Mucosa of rectum (tissue), 2 donors: ENCODE measurements at regions not wholly inside any gene's neighbourhood (a gene's known extent, or its start where the extent isn't known, plus 50 kb on each side); places are given as distances from the start of the nearest gene placed in this dataset.

Experiments used
- H3K27ac ChIP-seq, 2 donors: one replicate each; pipeline ENCODE4 v1.7.0; 2013; ENCODE audit warnings: inconsistent platforms in 2 of 2, low read depth in 2 of 2, low read length in 2 of 2
- H3K27me3 ChIP-seq, 2 donors: one replicate each; pipeline ENCODE4 v1.7.0; 2013; ENCODE audit warnings: low read length in 2 of 2; ENCODE audit not compliant: control insufficient read depth in 2 of 2, insufficient read depth in 2 of 2
- H3K36me3 ChIP-seq, 2 donors: one replicate each; pipeline ENCODE4 v1.7.0; 2013; ENCODE audit warnings: low read length in 2 of 2; ENCODE audit not compliant: control insufficient read depth in 2 of 2, insufficient read depth in 2 of 2
- H3K4me1 ChIP-seq, 2 donors: one replicate each; pipeline ENCODE4 v1.7.0; 2013; ENCODE audit warnings: low read length in 2 of 2, mild to moderate bottlenecking in 1 of 2; ENCODE audit not compliant: control insufficient read depth in 2 of 2, insufficient read depth in 2 of 2
- H3K4me3 ChIP-seq, 2 donors: one replicate each; pipeline ENCODE4 v1.7.0; 2013; ENCODE audit warnings: low read length in 2 of 2
- H3K9ac ChIP-seq, 2 donors: one replicate each; pipeline ENCODE4 v1.7.0; 2013; ENCODE audit warnings: low read length in 2 of 2, low read depth in 1 of 2, mild to moderate bottlenecking in 1 of 2
- H3K9me3 ChIP-seq, 2 donors: one replicate each; pipeline ENCODE4 v1.7.0; 2013; ENCODE audit warnings: low read length in 2 of 2; ENCODE audit not compliant: control insufficient read depth in 2 of 2
- donor health status: healthy.
- donor health status: Normal muscosa, but diverticular disease.

GRCh38 chr10:90975096-90975495 is 54.2 kb upstream of the ANKRD1 start:
- Histone ChIP-seq H3K36me3 (no peaks in the 10 kb centered on the region), H3K27me3 (no peaks in the 10 kb centered on the region), H3K9me3 (peaks cover 0 to 2% of the 10 kb centered on the region in 2 donors), H3K4me3 (no peak overlapping the region), H3K27ac (no peak overlapping the region), H3K9ac (no peak overlapping the region), H3K4me1 (no peaks in the 10 kb centered on the region)

GRCh38 chr10:90977162-90977854 is 56.4 kb upstream of the ANKRD1 start:
- Histone ChIP-seq H3K9me3 (peaks cover 0 to 2% of the 10 kb centered on the region in 2 donors), H3K36me3 (no peaks in the 10 kb centered on the region), H3K4me1 (no peaks in the 10 kb centered on the region), H3K9ac (no peak overlapping the region), H3K27me3 (no peaks in the 10 kb centered on the region), H3K27ac (no peak overlapping the region), H3K4me3 (no peak overlapping the region)

- H3K4me1 ChIP-seq: no peaks in the 10 kb centered on the region
- no peaks in the 10 kb centered on the region for H3K27me3 ChIP-seq
- no peak overlapping the region for H3K9ac ChIP-seq
- H3K27ac ChIP-seq: no peak overlapping the region
- no peak overlapping the region for H3K4me3 ChIP-seq
- no peaks in the 10 kb centered on the region for H3K36me3 ChIP-seq
- H3K9me3 ChIP-seq: peaks cover 0 to 2% of the 10 kb centered on the region in 2 donors
These were observed 57.1 kb upstream of the ANKRD1 start for GRCh38 chr10:90977855-90978486.

GRCh38 chr10:90982406-90983008 is 61.6 kb upstream of the ANKRD1 start:
- Histone ChIP-seq H3K27me3 (no peaks in the 10 kb centered on the region), H3K4me1 (no peaks in the 10 kb centered on the region), H3K36me3 (no peaks in the 10 kb centered on the region), H3K9ac (no peak overlapping the region), H3K27ac (no peak overlapping the region), H3K9me3 (no peaks in the 10 kb centered on the region), H3K4me3 (no peak overlapping the region)

GRCh38 chr10:90983914-90984549 is 63.1 kb upstream of the ANKRD1 start:
- no peaks in the 10 kb centered on the region for H3K27me3 ChIP-seq
- no peaks in the 10 kb centered on the region for H3K36me3 ChIP-seq
- no peaks in the 10 kb centered on the region for H3K9me3 ChIP-seq
- no peak overlapping the region for H3K9ac ChIP-seq
- H3K4me3 ChIP-seq: no peak overlapping the region
- no peaks in the 10 kb centered on the region for H3K4me1 ChIP-seq
- no peak overlapping the region for H3K27ac ChIP-seq

- Histone ChIP-seq H3K36me3 (no peaks in the 10 kb centered on the region), H3K4me1 (no peaks in the 10 kb centered on the region), H3K27me3 (no peaks in the 10 kb centered on the region), H3K9me3 (no peaks in the 10 kb centered on the region), H3K9ac (no peak overlapping the region), H3K4me3 (no peak overlapping the region), H3K27ac (no peak overlapping the region)
These were observed 64.0 kb upstream of the ANKRD1 start for GRCh38 chr10:90984898-90985297.

GRCh38 chr10:90985321-90985933 is 64.5 kb upstream of the ANKRD1 start:
- H3K4me3 ChIP-seq: no peak overlapping the region
- no peak overlapping the region for H3K27ac ChIP-seq
- H3K9ac ChIP-seq: no peak overlapping the region
- H3K4me1 ChIP-seq: no peaks in the 10 kb centered on the region
- no peaks in the 10 kb centered on the region for H3K9me3 ChIP-seq
- H3K36me3 ChIP-seq: no peaks in the 10 kb centered on the region
- H3K27me3 ChIP-seq: no peaks in the 10 kb centered on the region

GRCh38 chr10:90986136-90986760 is 65.4 kb upstream of the ANKRD1 start:
- Histone ChIP-seq H3K27ac (no peak overlapping the region), H3K9me3 (no peaks in the 10 kb centered on the region), H3K9ac (no peak overlapping the region), H3K27me3 (no peaks in the 10 kb centered on the region), H3K36me3 (no peaks in the 10 kb centered on the region), H3K4me1 (no peaks in the 10 kb centered on the region), H3K4me3 (no peak overlapping the region)

GRCh38 chr10:90986870-90987269 is 66.0 kb upstream of the ANKRD1 start:
- Histone ChIP-seq H3K36me3 (no peaks in the 10 kb centered on the region), H3K9ac (no peak overlapping the region), H3K27me3 (no peaks in the 10 kb centered on the region), H3K4me1 (no peaks in the 10 kb centered on the region), H3K4me3 (no peak overlapping the region), H3K27ac (no peak overlapping the region), H3K9me3 (no peaks in the 10 kb centered on the region)
